ENCODE measurements at regions not wholly inside any gene's neighbourhood (a gene's known extent, or its start where the extent isn't known, plus 50 kb on each side); places are given as distances from the start of the nearest gene placed in this dataset.

DNA sequence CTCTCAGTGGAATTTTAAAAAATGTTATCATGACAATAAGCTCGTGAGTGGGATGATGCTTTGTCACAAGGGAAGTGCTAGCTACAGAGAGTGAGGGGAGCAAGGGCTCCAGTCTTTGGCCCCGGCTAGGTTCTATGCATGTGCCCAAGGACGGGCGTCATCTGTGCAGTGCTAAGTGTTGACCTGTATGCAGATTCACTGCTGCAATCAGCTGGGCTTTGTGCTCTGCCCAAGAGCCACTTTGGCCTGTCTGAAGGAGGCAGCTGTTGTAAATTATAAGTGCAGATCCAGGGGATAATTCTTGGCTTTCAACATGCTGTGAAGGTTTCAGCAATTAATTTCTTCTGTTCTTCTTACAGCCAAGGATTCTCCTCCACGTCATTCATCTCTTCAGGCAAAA lies 268.6 kb downstream of the PSAT1 start:
- WGBS, 2 donors (ENCODE audit: low coverage in 1 of 2): 48 to 61% methylated on average over 3 to 5 of the region's 5 CpGs
- H3K27me3 ChIP-seq: no peaks in the 10 kb centered on the region
- no peak for DNase-seq
- in situ Hi-C loops (cut with MboI; ENCODE audit: low pct_ligation_motif_present in 1 of 4, low pct_unique_long_range_greater_than_20kb in 1 of 4, low sequenced_read_pairs in 3 of 4): no loop called here
- TF ChIP-seq EP300 (IDR thresholded peaks at IDR 0.05; ENCODE audit: low read depth) (no peak), POLR2A (IDR thresholded peaks at IDR 0.05) (no peak), POLR2AphosphoS5 (IDR thresholded peaks at IDR 0.05) (no peak)
- TF ChIP-seq, protein P1, sequence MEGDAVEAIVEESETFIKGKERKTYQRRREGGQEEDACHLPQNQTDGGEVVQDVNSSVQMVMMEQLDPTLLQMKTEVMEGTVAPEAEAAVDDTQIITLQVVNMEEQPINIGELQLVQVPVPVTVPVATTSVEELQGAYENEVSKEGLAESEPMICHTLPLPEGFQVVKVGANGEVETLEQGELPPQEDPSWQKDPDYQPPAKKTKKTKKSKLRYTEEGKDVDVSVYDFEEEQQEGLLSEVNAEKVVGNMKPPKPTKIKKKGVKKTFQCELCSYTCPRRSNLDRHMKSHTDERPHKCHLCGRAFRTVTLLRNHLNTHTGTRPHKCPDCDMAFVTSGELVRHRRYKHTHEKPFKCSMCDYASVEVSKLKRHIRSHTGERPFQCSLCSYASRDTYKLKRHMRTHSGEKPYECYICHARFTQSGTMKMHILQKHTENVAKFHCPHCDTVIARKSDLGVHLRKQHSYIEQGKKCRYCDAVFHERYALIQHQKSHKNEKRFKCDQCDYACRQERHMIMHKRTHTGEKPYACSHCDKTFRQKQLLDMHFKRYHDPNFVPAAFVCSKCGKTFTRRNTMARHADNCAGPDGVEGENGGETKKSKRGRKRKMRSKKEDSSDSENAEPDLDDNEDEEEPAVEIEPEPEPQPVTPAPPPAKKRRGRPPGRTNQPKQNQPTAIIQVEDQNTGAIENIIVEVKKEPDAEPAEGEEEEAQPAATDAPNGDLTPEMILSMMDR (IDR thresholded peaks at IDR 0.05): no peak
- H3K9me3 ChIP-seq: no peaks in the 10 kb centered on the region
- H3K36me3 ChIP-seq: no peaks in the 10 kb centered on the region
- intact Hi-C loops (cut with DNase I; ENCODE audit: low total_unique reads): no loop called here
- H3K4me3 ChIP-seq: no peak overlapping the region
- no peaks in the 10 kb centered on the region for H3K4me1 ChIP-seq
- no peak overlapping the region for H3K27ac ChIP-seq

DNA sequence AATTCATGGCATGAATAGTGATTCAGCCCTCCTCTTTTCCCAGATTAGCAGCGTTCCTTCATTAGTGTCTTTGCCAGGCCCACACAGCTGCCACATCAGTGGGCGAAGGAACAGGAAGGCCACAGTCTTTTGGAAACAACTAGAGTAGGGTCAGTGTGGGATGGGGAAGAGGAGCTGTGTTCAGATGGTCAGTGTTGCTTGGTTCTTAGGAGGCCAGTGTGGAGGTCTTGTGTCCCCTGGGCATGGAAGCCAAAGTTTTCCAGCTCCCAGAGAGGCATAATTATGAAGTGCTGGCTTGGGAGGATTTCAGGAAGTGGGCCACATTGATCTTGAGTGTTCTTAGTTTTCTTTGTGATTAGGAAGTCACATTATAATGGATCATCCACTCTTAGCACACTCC lies 269.6 kb downstream of the PSAT1 start:
- in situ Hi-C loops (cut with MboI; ENCODE audit: low pct_ligation_motif_present in 1 of 4, low pct_unique_long_range_greater_than_20kb in 1 of 4, low sequenced_read_pairs in 3 of 4) (no loop called here), intact Hi-C loops (cut with DNase I; ENCODE audit: low total_unique reads) (no loop called here)
- TF ChIP-seq, protein P1 (IDR thresholded peaks at IDR 0.05): no peak
- TF ChIP-seq POLR2A (IDR thresholded peaks at IDR 0.05): no peak
- no peak for TF ChIP-seq POLR2AphosphoS5 (IDR thresholded peaks at IDR 0.05)
- no peak for TF ChIP-seq EP300 (IDR thresholded peaks at IDR 0.05; ENCODE audit: low read depth)
- H3K4me1 ChIP-seq: no peaks in the 10 kb centered on the region
- no peaks in the 10 kb centered on the region for H3K27me3 ChIP-seq
- H3K27ac ChIP-seq: no peak overlapping the region
- no peak overlapping the region for H3K4me3 ChIP-seq
- H3K9me3 ChIP-seq: no peaks in the 10 kb centered on the region
- no peak for DNase-seq
- no peaks in the 10 kb centered on the region for H3K36me3 ChIP-seq
- WGBS, 2 donors (ENCODE audit: low coverage in 1 of 2): 79% methylated on average over 2 of the region's 2 CpGs; no CpG with 5 or more reads in 1 of the 2 donors

DNA sequence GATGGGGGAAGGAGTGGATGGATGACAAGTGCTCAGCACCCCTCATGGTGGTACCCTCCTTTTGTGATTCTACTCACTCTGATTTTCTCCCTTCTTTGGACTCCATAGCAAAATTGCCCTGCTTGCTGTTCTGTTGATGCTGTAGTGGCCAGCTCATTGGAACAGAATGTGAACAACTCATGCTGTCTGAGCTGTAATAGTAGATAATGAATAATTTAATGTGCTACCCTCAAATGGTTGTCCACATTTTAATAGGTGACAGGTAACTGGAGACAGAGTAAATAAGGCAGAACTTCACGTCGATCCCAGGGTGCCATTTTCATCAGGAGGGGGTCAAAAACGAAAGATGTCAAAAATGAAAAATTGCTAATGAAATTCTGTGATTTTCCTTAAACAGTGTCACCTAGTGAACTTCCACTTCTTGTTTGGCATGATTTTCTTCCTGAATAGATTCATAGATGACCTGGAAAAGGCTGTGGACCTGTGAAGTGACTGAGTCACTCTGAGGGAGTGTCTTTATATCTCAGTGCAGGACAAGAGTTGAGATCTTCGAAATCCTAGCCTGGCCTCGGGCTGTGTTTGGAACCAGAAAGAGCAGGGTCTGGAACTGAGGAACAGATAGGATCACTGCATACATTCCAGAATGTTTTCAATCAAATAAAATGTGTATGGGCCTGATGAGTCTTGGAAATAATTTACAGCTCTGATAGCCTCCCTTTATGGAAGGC lies 270.2 kb downstream of the PSAT1 start:
- Histone ChIP-seq H3K27me3 (no peaks in the 10 kb centered on the region), H3K36me3 (no peaks in the 10 kb centered on the region), H3K9me3 (no peaks in the 10 kb centered on the region), H3K4me1 (no peaks in the 10 kb centered on the region), H3K4me3 (no peak overlapping the region), H3K27ac (no peak overlapping the region)
- TF ChIP-seq POLR2AphosphoS5 (IDR thresholded peaks at IDR 0.05) (no peak), POLR2A (IDR thresholded peaks at IDR 0.05) (no peak), EP300 (IDR thresholded peaks at IDR 0.05; ENCODE audit: low read depth) (no peak)
- TF ChIP-seq, protein P1 (IDR thresholded peaks at IDR 0.05): no peak
- DNase-seq: no peak
- intact Hi-C loops (cut with DNase I; ENCODE audit: low total_unique reads) (no loop called here), in situ Hi-C loops (cut with MboI; ENCODE audit: low pct_ligation_motif_present in 1 of 4, low pct_unique_long_range_greater_than_20kb in 1 of 4, low sequenced_read_pairs in 3 of 4) (no loop called here)
- 80 to 83% methylated on average over 5 of the region's 5 CpGs for WGBS, 2 donors (ENCODE audit: low coverage in 1 of 2)

DNA sequence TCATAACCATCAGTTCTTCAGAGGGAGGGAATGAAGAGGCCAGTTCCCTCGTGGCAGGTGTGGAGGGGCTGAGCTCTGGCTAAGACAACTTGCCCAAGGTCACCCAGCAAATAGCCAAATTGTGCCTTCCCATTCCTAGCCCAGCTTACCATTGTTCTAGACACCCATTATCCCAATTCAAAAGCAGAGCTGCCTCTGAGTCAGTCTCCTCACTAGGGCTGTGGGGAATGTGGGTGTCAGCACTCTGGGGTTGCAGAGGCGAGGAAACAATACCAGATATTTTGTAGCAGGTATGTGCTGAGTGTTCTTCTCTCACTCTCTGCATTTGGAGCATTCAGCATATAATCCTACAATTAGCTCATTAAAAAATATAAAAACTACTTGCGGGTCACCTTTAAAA lies 270.8 kb downstream of the PSAT1 start:
- WGBS, 2 donors (ENCODE audit: low coverage in 1 of 2): 70 to 92% methylated on average over 2 to 3 of the region's 3 CpGs
- Histone ChIP-seq H3K4me3 (no peak overlapping the region), H3K4me1 (no peaks in the 10 kb centered on the region), H3K36me3 (no peaks in the 10 kb centered on the region), H3K27ac (no peak overlapping the region), H3K27me3 (no peaks in the 10 kb centered on the region), H3K9me3 (no peaks in the 10 kb centered on the region)
- intact Hi-C loops (cut with DNase I; ENCODE audit: low total_unique reads): no loop called here
- in situ Hi-C loops (cut with MboI; ENCODE audit: low pct_ligation_motif_present in 1 of 4, low pct_unique_long_range_greater_than_20kb in 1 of 4, low sequenced_read_pairs in 3 of 4): no loop called here
- TF ChIP-seq EP300 (IDR thresholded peaks at IDR 0.05; ENCODE audit: low read depth): no peak
- no peak for TF ChIP-seq POLR2AphosphoS5 (IDR thresholded peaks at IDR 0.05)
- TF ChIP-seq POLR2A (IDR thresholded peaks at IDR 0.05): no peak
- TF ChIP-seq, protein P1 (IDR thresholded peaks at IDR 0.05): no peak
- DNase-seq: no peak

Data from transverse colon (tissue), 4 donors.